GM18858 (cell line): ENCODE measurements at regions not wholly inside any gene's neighbourhood (a gene's known extent, or its start where the extent isn't known, plus 50 kb on each side); places are given as distances from the start of the nearest gene placed in this dataset.

Experiments used
- ATAC-seq: cut with Tn5 transposase; IDR thresholded peaks from one replicate; pipeline ENCODE4 v1.9.1; 2021; ENCODE audit not compliant: unreplicated experiment

DNA sequence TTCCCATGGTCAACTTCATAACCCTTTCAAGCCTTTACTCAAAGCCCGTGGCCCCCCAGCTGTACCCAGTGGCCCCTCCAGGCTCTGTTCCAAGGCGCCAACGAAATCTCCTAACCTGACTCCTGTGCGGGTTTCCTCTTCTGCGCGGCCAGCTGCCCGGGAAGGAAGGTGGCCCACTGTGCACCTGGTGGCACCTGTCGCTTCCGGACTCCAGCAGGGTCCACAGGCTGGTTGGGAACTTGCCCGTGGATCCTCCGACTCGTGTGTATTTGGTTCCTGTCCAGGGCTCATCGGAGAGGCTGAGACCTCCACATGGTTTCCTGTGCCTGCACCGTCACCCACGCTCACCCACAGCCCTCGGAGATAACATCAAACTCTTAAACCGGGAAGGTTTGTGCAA lies 335.4 kb downstream of the BRD1 start:
- no peak for ATAC-seq

DNA sequence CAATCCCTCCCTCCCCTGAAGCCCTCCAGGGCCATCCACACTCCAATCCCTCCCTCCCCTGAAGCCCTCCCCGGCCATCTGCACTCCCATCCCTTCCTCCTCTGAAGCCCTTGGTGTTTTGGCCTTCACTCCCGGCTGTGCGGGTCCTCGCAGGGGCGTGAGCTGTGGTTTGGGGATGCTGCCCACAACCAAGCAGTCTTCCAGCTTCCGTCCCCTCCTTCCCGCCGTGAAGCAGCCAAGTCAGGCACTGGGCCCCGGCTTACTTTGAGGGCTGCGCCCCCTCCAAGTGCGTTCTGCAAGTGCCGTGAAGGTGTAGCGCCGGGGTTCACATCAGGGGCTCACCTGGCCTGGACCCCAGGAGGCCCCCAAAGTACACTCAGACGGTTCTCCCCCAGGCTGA lies 335.9 kb downstream of the BRD1 start:
- no peak for ATAC-seq

- no peak for ATAC-seq
Measured at GRCh38 chr22:49491221-49491635, 336.4 kb downstream of the BRD1 start.

DNA sequence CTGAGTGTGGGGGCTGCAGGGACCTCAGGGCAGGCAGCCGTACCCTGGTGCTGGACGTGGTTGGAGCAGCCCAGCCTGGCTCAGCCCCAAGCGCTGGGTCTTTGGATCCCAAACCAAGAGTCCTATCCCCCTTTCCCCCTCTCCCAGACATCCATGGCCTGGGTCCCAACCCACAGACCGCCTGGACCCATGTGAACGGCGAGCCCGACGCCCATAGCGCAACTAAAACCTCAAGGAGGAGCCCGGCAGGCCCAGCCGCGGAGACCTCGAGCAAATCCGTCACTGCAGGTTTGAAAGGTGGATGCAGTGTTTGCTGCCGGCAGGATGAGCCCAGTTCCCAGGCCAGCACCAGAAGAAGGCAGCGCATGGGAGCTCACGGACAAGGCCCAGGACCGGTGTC lies 337.0 kb downstream of the BRD1 start:
- ATAC-seq, result no peak

DNA sequence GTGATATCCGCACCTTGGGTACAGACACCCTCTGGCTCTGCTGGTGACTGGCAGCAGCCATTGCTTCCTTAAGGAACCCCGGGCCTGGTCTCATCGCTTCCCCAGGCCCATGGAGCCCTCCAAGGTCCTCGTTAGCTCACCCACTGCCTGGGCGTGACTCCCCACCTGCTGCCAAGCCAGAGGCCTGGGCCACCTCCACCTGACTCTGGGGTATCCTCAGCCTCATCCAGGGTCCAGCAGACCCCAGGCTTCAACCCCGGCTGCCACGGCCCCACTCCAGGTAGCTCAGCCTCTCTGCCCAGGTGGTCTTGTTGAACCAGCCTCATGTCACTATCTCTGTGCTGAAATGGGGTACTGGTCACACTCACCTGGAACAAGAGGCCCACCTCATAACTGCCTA lies 337.9 kb downstream of the BRD1 start:
- no peak for ATAC-seq

GRCh38 chr22:49488943-49489342 lies 338.7 kb downstream of the BRD1 start:
- ATAC-seq, result no peak

DNA sequence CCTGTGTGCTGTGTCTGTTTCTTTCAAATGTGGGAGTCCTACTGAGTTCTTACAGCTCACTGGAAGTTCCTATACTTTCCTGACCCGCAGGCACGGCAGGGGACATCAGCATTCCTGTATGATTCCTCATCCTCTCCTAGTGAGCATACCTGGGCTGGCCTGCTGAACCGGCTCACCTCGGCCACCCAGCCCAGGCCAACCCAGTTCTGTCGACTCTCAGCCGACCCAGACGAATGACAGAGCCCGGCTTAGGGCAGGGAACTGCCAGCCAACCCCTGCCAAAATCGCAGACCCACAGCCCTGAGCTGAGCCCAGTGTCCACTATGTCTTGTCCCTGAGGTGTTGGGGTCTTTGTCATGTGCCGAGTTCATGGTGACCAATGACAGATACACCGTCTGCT lies 339.7 kb downstream of the BRD1 start:
- no peak for ATAC-seq

GRCh38 chr22:49486225-49486624 lies 341.4 kb downstream of the BRD1 start:
- ATAC-seq, result no peak

GRCh38 chr22:49483946-49484345 lies 343.7 kb downstream of the BRD1 start:
- ATAC-seq, result no peak

GRCh38 chr22:49483281-49483870 lies 344.3 kb downstream of the BRD1 start:
- no peak for ATAC-seq

DNA sequence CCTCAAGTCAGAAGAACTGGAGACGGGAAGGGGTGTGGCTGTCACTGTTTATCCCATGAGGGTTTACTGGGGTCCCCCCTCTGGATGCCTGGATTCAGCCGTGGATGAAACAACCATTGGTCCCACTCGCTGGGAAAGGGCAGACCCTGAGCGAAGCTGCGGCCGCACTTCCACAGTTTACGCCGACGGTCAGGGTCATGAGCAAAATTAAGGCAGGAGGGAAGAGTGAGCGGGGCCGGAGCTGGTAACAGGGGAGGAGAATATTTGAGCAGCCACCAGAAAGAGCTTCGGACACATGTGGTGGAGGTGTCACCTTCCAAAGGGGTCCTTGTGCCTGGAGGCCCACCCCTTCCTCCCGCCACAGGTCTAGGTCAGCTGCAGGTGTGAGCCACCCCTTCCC lies 344.9 kb downstream of the BRD1 start:
- ATAC-seq, result no peak

DNA sequence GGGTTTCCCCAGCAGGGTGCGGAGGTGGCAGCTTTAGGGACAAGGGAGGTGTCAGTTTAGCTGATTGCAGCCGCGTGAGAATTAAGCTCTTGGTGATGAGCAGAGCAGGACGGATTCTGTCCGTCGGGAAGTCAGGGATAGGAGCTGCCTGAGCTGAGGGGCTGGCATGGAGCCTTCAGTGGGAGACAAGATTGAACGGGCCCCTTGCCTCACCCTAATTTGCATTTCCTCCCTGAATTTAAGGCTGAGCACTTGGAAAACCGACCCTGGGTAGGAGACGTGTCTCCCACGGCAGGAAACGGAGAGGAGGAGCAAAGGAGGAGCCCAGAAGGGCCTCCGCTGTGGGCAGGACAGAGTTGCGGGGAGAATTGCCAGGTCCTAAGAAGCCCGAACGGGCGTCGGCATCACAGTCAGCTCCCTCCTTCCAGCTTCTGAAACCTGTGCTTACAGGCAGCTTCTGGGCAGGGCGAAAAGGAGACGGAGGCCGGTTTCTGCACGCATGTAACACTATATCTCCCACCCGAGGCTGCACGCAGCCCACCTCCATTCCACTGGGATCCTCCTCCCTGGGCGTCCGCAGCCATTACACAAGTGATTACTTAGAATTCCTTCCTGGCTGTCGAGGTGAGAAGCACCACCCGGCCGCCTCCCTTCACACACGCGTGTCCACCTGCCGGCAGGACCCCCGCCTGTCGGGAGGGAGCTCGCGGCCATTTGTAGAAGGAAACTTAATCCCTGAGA lies 345.8 kb downstream of the BRD1 start:
- ATAC-seq, result no peak

GRCh38 chr22:49480896-49481658 lies 346.6 kb downstream of the BRD1 start:
- no peak for ATAC-seq

DNA sequence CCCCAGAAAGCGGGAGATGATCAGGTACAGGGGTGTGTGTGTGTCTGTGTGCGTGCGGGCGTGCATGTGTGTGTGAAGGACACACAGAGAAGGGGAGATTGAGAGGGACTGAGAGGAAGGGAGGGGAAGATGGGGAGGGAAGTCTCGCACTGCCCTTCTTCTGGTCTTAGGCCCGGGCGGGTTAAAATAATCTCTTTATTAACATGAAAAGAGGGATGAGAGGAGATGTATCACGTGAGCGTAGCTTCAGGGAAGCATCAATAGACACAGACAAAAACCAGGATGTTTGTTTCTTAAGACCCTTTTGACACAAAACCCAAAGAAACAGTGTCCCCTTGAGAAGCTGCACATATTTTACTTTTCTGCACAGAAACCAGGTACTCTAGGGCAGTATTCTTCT lies 347.3 kb downstream of the BRD1 start:
- no peak for ATAC-seq

DNA sequence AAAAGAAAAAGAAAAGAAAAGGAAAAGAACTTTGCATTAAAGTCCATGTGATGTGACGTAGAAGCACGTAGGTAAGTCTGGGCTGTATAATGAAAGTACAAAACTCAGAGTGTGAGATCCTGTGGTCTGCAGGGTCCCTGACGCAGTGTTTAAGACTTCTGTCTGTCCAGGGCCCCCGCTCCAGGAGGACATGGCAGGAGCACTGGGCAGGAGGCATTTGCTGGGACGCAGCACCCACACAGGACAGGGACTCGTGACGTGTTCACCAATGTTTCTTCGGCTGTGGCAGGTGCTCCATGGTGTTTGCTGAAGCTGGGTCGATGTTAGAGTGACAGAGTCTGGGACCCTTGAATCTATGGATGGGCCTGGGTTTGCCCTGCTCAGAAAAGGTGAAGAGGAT lies 348.1 kb downstream of the BRD1 start:
- no peak for ATAC-seq

DNA sequence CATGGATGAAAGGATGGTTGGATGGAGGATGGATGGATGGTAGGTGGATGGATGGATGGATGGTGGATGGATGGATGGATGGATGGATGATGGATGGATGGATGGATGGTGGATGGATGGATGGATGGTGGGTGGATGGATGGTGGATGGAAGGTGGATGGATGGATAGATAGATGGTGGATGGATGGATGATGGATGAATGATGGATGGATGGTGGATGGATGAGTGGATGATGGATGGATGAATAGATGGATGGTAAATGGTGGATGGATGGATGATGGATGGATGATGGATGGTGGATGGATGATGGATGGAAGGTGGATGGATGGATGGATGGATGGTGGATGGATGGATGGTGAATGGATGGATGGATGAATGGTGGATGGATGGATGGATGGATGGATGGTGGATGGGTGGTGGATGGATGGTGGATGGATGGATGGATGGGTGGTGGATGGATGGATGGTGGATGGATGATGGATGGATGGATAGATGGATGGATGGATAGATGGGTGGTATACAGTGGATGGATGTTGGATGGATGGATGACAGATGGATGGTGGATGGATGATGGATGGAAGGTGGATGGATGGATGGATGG lies 350.8 kb downstream of the BRD1 start:
- no peak for ATAC-seq

DNA sequence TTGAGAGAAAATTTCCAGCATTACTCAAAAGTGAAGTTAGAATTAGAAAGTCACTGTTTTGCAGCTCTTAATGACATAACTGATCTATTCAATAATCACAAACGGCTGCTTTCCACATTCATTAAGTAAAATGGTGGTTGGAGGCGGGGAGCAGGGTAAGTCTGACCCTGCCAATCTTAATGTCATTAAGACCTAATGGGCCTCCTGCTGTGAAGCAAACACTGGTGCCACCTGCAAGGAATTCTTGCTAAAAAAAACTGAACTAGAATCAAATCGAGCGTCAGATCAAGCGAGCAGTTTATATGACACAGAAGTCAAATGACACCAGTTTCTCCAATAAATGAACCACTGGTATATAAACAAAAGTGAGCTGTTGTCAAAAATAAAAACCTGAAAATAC lies 351.5 kb downstream of the BRD1 start:
- no peak for ATAC-seq

- no peak for ATAC-seq
Measured at GRCh38 chr22:49475253-49475652, 352.4 kb downstream of the BRD1 start.

DNA sequence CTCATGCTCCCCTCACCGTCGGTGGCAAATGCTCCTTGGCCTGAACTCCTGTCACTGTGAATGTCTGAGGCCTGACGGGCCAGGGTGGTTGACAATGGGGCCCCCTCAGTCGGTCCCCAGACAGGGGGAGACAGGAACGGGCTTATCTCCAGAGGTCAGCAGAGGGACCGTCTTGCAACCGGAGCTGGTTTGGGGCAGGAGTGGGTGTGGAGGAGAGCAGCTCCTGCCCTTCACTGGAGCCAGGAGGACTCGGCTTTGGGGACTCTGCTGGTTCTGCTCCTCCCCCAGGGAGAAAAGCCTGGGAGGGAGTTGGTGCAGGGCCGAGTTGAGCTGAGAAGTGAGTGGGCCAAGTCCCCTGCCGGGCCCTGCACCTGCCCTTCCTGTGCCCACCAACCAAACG lies 354.4 kb downstream of the BRD1 start:
- no peak for ATAC-seq

- no peak for ATAC-seq
Measured at GRCh38 chr22:49470741-49471503, 356.8 kb downstream of the BRD1 start.
